Adrenal gland (tissue), 5 donors: ENCODE measurements at regions not wholly inside any gene's neighbourhood (a gene's known extent, or its start where the extent isn't known, plus 50 kb on each side); places are given as distances from the start of the nearest gene placed in this dataset.

Experiments used
- CTCF ChIP-seq, 6 experiments: fragments of 450-650 bp in 4 of 6; fragments of 200-600 bp in 2 of 6; sonication (generic) in 1 of 6; IDR thresholded peaks; 1 replicate in 5 of 6; 2 replicates in 1 of 6; pipeline versions ENCODE4 v1.5.1 to v1.8.0; 2016 to 2021; ENCODE audit warnings: antibody characterized with exemption in 6 of 6, mild to moderate bottlenecking in 2 of 6, moderate library complexity in 1 of 6
- POLR2A ChIP-seq, 2 donors: fragments of 450-650 bp; IDR thresholded peaks; one replicate each; pipeline ENCODE4 v1.6.1; 2017; ENCODE audit warnings: antibody characterized with exemption in 2 of 2, mild to moderate bottlenecking in 2 of 2, moderate library complexity in 1 of 2
- donor health status: DM: no; HTN: no; CAD: no.

- TF ChIP-seq CTCF (IDR thresholded peaks at IDR 0.05) = no peak
- no peak for TF ChIP-seq POLR2A (IDR thresholded peaks at IDR 0.05)
These were observed 555.2 kb downstream of the LMO4 start for GRCh38 chr1:87883906-87884305.
